SHP77 (cell line): ENCODE measurements at regions not wholly inside any gene's neighbourhood (a gene's known extent, or its start where the extent isn't known, plus 50 kb on each side); places are given as distances from the start of the nearest gene placed in this dataset.
"Not testable (repeated sequence)": the region's sequence is repeated elsewhere in the genome, so short reads cannot be mapped to it uniquely, and the experiment has no call there.

Experiments used
- DNase-seq, 2 experiments: peaks; one replicate each; lab custom pipeline; 2025; lab: John Stamatoyannopoulos, UW

- DNase-seq, result no peak
Observed at GRCh38 chr5:104111632-104112031, 549.0 kb upstream of the NUDT12 start.

DNA sequence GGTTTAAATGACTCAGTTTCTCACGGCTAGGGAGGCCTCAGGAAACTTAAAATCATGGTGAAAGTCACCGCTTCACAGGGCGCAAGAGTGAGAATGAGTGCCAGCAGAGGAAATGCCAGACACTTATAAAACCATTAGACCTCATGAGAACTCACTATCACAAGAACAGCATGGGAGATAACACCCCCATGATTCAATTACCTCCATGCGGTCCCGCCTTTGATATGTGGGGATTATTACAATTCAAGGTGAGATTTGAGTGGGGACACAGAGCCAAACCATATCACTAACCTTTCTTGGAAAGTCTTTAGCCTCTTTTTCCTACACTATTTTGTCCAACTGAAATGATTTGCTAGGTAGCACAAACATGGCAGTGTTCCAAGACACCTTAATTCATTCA, 533.9 kb upstream of the NUDT12 start:
- no peak for DNase-seq

GRCh38 chr5:104095527-104095926, 532.9 kb upstream of the NUDT12 start:
- DNase-seq, result no peak

DNA sequence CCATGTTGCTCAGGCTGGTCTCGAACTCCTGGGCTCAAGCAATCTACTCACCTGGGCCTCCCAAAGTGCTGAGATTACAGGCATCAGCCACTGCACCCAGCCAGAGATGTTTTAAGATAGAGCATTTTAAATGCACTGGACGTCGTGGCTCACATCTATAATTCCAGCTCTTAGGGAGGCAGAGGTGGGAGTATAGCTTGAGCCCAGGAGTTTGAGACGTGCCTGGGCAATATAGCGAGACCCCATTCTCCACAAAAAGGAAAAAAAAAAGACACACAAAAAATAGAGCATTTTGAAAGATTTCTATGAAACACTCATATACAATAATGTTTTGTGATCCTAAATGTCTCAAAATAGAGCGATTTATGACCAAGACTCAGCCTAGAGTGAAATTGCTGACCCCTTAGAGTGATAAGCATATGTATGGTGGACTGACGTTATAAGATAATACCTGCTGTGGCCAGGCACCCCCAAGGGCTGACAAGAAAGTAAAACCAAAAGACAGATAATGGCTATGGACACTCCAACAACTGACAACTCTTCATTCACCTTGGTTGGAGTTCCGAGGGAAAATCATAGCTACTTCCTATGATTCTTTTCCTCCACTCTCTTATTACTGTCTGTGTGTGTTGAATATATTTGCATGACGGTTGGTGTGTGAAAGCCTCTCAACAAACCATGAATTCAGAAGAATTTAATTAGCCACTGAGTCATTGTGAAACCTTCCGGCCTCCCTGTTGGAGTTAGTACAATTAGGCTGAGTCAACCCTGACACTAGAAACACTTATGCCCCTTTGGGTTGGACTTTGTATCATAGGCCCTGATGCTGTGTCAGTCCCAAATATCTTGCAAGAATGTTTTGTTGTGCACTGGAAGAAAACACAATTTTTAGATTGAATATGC, 526.5 kb upstream of the NUDT12 start:
- no peak for DNase-seq

DNA sequence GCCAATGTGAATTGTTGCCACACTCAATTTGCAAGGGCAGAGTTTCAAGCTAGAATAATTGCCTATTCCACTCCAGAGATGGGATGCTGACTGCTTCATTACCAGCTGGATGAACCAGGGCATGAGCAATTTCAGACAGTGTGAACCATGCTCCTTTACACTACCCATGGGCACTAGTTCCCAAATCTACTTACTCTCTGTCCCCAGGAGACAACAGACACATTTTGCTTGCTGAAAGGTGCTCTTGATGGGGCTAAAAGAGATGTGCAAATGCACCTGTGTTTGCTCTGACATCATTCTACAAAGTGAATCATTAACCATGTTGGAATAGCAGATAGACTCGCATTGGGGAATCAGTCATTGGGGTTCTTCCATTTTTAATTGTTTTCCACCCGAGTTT, 522.3 kb upstream of the NUDT12 start:
- DNase-seq, result peak; percentile 92 to 93

- no peak for DNase-seq
Observed at GRCh38 chr5:104082754-104083153, 520.2 kb upstream of the NUDT12 start.

- no peak for DNase-seq
Observed at GRCh38 chr5:104081232-104081631, 518.6 kb upstream of the NUDT12 start.

GRCh38 chr5:104080646-104081175, 518.1 kb upstream of the NUDT12 start:
- no peak for DNase-seq

- not testable (repeated sequence) for DNase-seq
Observed at GRCh38 chr5:104079861-104080645, 517.5 kb upstream of the NUDT12 start.

DNA sequence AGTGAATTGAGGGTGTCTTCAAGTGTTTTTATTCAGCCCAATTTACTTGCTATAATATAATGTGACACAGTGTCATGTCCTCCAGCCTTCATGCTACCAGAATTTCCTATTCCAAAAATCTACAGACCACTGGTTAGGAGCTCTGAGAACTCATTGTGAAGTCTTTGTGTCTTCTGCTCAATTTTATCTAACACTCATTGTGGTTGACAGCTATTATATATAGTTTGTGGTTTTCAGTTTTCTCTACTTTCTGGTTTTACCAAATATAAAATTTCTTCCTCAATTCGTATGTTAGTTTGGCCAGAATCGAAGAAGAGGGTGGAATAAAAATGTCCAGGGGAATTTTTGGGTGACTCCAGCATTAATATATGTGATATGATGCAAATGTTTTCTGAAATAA, 509.3 kb upstream of the NUDT12 start:
- no peak for DNase-seq

GRCh38 chr5:104062621-104063377, 500.2 kb upstream of the NUDT12 start:
- DNase-seq, result no peak

GRCh38 chr5:104061707-104062106, 499.1 kb upstream of the NUDT12 start:
- DNase-seq, result no peak

DNA sequence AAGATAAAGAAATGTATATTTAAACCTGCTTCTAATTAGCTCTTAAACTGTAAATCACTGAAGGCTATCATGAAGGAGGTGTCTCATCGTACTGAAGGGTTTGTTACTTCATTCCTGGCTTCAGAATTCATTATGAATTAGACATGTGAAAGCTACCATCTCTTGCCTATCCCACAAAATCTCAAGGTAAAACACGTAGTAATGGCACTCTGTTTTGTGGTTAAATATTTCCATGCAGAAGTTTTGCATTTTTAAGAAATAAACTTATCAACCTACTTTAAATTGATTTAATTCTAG, 490.7 kb upstream of the NUDT12 start:
- no peak for DNase-seq

- no peak for DNase-seq
Observed at GRCh38 chr5:104052558-104053352, 490.2 kb upstream of the NUDT12 start.

DNA sequence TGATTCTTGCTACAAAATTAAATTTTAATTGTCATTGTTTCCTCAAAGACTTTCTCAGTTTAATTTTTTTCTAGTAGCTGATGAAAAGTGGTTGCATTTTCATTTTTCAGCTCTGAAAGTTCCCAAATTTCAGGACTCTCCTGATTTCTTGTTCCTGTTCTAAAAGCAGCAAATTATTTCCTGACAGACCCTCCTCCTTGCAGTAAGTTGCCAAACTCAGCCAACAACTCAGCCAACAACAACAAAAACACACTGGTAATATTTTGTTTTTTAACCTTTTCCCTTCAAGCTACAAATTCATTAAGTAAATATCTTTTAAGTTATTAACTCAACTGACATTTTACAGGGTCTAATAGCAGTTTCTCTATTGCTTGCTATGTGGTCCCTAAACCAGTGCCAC, 487.8 kb upstream of the NUDT12 start:
- DNase-seq, result no peak

DNA sequence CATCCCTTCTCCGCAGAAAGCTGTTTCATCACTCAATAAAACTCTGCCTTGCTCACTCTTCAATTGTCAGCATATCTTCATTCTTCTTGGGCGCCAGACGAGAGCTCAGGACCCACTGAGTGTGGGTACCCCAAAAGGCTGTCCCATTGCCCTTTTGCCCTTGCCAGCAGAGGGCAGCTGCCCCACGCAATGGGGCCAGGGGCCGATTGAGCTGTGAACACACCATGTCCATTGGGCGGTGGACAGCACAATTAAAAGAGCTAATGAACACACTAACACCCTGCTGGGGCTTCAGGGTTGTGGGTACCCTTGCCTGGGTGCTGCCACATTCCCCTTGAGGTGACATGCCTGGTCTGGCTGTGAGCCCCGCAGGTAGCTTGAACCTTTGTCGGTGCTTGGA, 487.2 kb upstream of the NUDT12 start:
- no peak for DNase-seq

- DNase-seq, result no peak
Observed at GRCh38 chr5:104048231-104048630, 485.6 kb upstream of the NUDT12 start.

DNA sequence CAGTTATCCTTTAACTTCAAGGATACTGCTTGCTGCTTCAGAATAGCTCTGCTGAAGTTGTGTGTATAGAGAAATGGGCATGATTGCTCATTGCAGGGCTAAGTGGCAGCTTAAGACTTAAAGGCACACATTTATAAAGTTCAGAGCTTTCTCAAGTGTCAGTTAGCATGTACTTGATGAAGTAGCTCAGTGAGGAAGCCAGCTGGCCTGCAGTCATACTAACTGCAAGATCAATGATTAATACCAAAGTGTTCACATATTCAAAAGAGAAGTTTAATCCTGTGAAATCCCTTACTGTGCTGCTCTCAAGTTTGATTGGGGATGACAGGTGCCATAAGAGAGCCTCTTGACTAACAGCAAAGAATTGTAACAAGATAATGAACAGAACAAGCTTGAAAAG, 483.4 kb upstream of the NUDT12 start:
- no peak for DNase-seq

GRCh38 chr5:104039871-104040270, 477.3 kb upstream of the NUDT12 start:
- DNase-seq, result not testable (repeated sequence)

- DNase-seq, result not testable (repeated sequence)
Observed at GRCh38 chr5:104037136-104037535, 474.5 kb upstream of the NUDT12 start.

DNA sequence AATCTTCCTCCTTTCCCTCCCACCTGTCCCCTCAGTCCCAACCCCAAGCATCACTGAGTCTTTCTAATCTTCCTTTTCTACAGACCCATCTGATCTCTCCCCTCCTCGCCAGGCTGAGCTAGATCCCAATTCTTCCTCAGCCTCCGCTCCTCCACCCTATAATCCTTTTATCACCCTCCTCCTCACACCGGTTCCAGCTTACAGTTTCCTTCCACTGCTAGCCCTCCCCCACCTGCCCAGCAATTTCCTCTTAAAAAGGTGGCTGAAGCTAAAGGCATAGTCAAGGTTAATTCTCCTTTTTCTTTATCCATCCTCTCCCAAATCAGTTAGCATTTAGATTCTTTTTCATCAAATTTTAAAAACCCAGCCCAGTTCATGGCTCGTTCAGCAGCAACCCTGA, 470.6 kb upstream of the NUDT12 start:
- not testable (repeated sequence) for DNase-seq

- DNase-seq, result no peak
Observed at GRCh38 chr5:104024538-104024937, 461.9 kb upstream of the NUDT12 start.
